ENCODE measurements at regions not wholly inside any gene's neighbourhood (a gene's known extent, or its start where the extent isn't known, plus 50 kb on each side); places are given as distances from the start of the nearest gene placed in this dataset.

GRCh38 chr9:18163146-18163545, 310.8 kb upstream of the ADAMTSL1 start:
- Histone ChIP-seq H3K56ac (ENCODE audit: extremely low read depth, insufficient read depth, low read length) (no peak overlapping the region), H2BK120ac (ENCODE audit: low read depth, low read length) (no peak overlapping the region), H3K18ac (ENCODE audit: low read depth, low read length) (no peak overlapping the region), H3K36me3 (ENCODE audit: control insufficient read depth, insufficient read depth, low read length) (no peaks in the 10 kb centered on the region), H3K4me1 (ENCODE audit: control insufficient read depth, insufficient read depth, low read length) (no peaks in the 10 kb centered on the region), H3K4ac (ENCODE audit: low read depth, low read length) (no peak overlapping the region), H2AK9ac (replicated peaks; ENCODE audit: low read depth, low read length, poor library complexity) (no peak overlapping the region), H3K4me3 (ENCODE audit: insufficient read depth, low read depth, low read length) (no peak overlapping the region), H2BK5ac (ENCODE audit: low read depth, low read length, poor library complexity, severe bottlenecking) (no peak overlapping the region), H4K5ac (ENCODE audit: low read depth, low read length) (no peak overlapping the region), H3K79me1 (ENCODE audit: low read depth in 1 of 2, low read length in 2 of 2) (no peaks in the 10 kb centered on the region), H3K9me3 (ENCODE audit: control insufficient read depth, insufficient read depth, low read length) (no peaks in the 10 kb centered on the region), H3K27me3 (ENCODE audit: control insufficient read depth, insufficient read depth, low read length) (peaks cover 2% of the 10 kb centered on the region; the same call in 1 of the 2 replicates), H3K14ac (replicated peaks; ENCODE audit: low read depth, low read length) (no peak overlapping the region), H2AFZ (replicated peaks; ENCODE audit: low read length, poor library complexity) (no peak overlapping the region), H2AK5ac (ENCODE audit: low read depth, low read length) (no peak overlapping the region), H2BK15ac (ENCODE audit: low read depth, low read length) (no peak overlapping the region), H4K91ac (ENCODE audit: insufficient read depth, low read depth, low read length) (no peak overlapping the region), H4K20me1 (ENCODE audit: insufficient read depth, low read length) (no peaks in the 10 kb centered on the region), H3K9ac (ENCODE audit: low read depth, low read length) (no peak overlapping the region), H3K9me1 (ENCODE audit: insufficient read depth, low read length) (no peaks in the 10 kb centered on the region), H3K27ac (ENCODE audit: insufficient read depth, low read length) (no peak overlapping the region), H3K4me2 (ENCODE audit: low read depth, low read length) (no peak overlapping the region), H3K23ac (ENCODE audit: low read depth, low read length) (no peak overlapping the region), H2BK20ac (ENCODE audit: low read depth, low read length) (no peak overlapping the region), H4K8ac (ENCODE audit: low read depth in 2 of 2, low read length in 2 of 2) (no peak overlapping the region)
- intact Hi-C loops (cut with micrococcal nuclease) (no loop called here), dilution Hi-C loops (cut with HindIII; ENCODE audit: low sequenced_read_pairs, unreplicated experiment) (no loop called here), in situ Hi-C loops (cut with MboI; ENCODE audit: low sequenced_read_pairs) (no loop called here)
- no CpG with 5 or more reads among the region's 1 CpG for WGBS, 2 experiments (ENCODE audit: extremely low coverage in 2 of 2, insufficient read length in 1 of 2)
- BruUV-seq (replicated peaks): no TSS peak
- ChIA-PET POLR2A (ENCODE audit: unreplicated experiment) (no interaction called here), CTCF (no interaction called here)
- no peak for TF ChIP-seq MXI1 (IDR thresholded peaks at IDR 0.05; ENCODE audit: borderline replicate concordance, low read depth, low read length)
- no peak for TF ChIP-seq NFE2L2 (IDR thresholded peaks at IDR 0.05; ENCODE audit: low read depth, low read length)
- TF ChIP-seq BHLHE40 (IDR thresholded peaks at IDR 0.05; ENCODE audit: low read depth, low read length): no peak
- no peak for TF ChIP-seq FOS (IDR thresholded peaks at IDR 0.05; ENCODE audit: low read depth, low read length)
- no peak for TF ChIP-seq MAFK (IDR thresholded peaks at IDR 0.05; ENCODE audit: low read depth, low read length)
- no peak for TF ChIP-seq USF2 (IDR thresholded peaks at IDR 0.05; ENCODE audit: low read depth, low read length)
- no peak for TF ChIP-seq CTCF (conservative IDR thresholded peaks at IDR 0.05; ENCODE audit: low read depth, low read length)
- no peak for TF ChIP-seq CHD1 (IDR thresholded peaks at IDR 0.05; ENCODE audit: low read depth, low read length)
- TF ChIP-seq MAZ (IDR thresholded peaks at IDR 0.05; ENCODE audit: borderline replicate concordance, low read depth, low read length): no peak
- TF ChIP-seq CEBPB (IDR thresholded peaks at IDR 0.05; ENCODE audit: low read depth, low read length): no peak
- TF ChIP-seq SMC3 (IDR thresholded peaks at IDR 0.05; ENCODE audit: low read depth, low read length): no peak
- TF ChIP-seq RFX5 (IDR thresholded peaks at IDR 0.05; ENCODE audit: low read depth, low read length): no peak
- no peak for TF ChIP-seq RCOR1 (IDR thresholded peaks at IDR 0.05; ENCODE audit: insufficient replicate concordance, low read length)
- DNase-seq: no peak
- ATAC-seq (ENCODE audit: low read depth): no peak
